WI38 (cell line): ENCODE measurements at regions not wholly inside any gene's neighbourhood (a gene's known extent, or its start where the extent isn't known, plus 50 kb on each side); places are given as distances from the start of the nearest gene placed in this dataset.
"Not testable (repeated sequence)": the region's sequence is repeated elsewhere in the genome, so short reads cannot be mapped to it uniquely, and the experiment has no call there.

Source experiments
- H3K4me3 ChIP-seq: 2 replicates; pipeline ENCODE4 v1.5.1; 2011; ENCODE audit warnings: low read depth, mild to moderate bottlenecking, control low read depth, low read length
- CTCF ChIP-seq: IDR thresholded peaks from 2 replicates; pipeline ENCODE4 v1.5.1; 2012; ENCODE audit warnings: low read depth, mild to moderate bottlenecking, control low read depth, low read length

- no peak overlapping the region for H3K4me3 ChIP-seq
- no peak for TF ChIP-seq CTCF
Observed at GRCh38 chr14:29007990-29008389, 241.4 kb downstream of the FOXG1 start.

GRCh38 chr14:29016050-29016900, 249.7 kb downstream of the FOXG1 start:
- peak; percentile 91 for TF ChIP-seq CTCF
- H3K4me3 ChIP-seq = no peak overlapping the region

- H3K4me3 ChIP-seq = not testable (repeated sequence)
Observed at GRCh38 chr14:29023505-29023904, 256.9 kb downstream of the FOXG1 start.

- not testable (repeated sequence) for H3K4me3 ChIP-seq
Observed at GRCh38 chr14:29027441-29027840, 260.9 kb downstream of the FOXG1 start.

GRCh38 chr14:29027941-29028705, 261.5 kb downstream of the FOXG1 start:
- H3K4me3 ChIP-seq = not testable (repeated sequence)

- TF ChIP-seq CTCF = no peak
- H3K4me3 ChIP-seq = no peak overlapping the region
Observed at GRCh38 chr14:29028973-29029582, 262.5 kb downstream of the FOXG1 start.

- no peak overlapping the region for H3K4me3 ChIP-seq
- TF ChIP-seq CTCF = no peak
Observed at GRCh38 chr14:29030121-29030520, 263.5 kb downstream of the FOXG1 start.

GRCh38 chr14:29030970-29031369, 264.4 kb downstream of the FOXG1 start:
- TF ChIP-seq CTCF = no peak
- no peak overlapping the region for H3K4me3 ChIP-seq
